ENCODE measurements at regions not wholly inside any gene's neighbourhood (a gene's known extent, or its start where the extent isn't known, plus 50 kb on each side); places are given as distances from the start of the nearest gene placed in this dataset.

- no peak for DNase-seq
Observed at GRCh38 chr3:116767726-116768125, 58.1 kb downstream of the TUSC7 start.

- DNase-seq, result peak; percentile 76
Observed at GRCh38 chr3:116770815-116771450, 61.4 kb downstream of the TUSC7 start.

GRCh38 chr3:116776880-116777785, 67.6 kb downstream of the TUSC7 start:
- DNase-seq, result no peak

DNA sequence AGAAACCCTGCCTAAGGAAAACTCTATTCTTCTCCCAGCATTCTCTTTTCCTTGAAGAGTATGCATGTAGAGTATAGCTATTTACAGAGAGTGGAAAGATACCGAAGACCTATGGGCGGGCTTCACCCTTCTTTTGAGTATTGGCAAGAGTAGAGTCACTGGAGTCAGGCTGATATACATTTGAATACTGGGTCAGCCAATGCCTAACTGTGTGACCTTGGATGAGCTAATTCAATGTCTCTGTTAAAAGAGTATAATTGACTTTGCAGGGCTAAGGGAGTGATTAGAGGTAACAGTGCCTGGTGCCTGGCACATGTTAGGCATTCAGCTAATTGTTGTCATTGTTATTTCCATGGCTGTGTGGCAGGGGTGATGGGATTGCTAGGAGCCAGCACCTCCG, 75.6 kb downstream of the TUSC7 start:
- DNase-seq, result no peak

- no peak for DNase-seq
Observed at GRCh38 chr3:116802651-116803050, 93.1 kb downstream of the TUSC7 start.

DNA sequence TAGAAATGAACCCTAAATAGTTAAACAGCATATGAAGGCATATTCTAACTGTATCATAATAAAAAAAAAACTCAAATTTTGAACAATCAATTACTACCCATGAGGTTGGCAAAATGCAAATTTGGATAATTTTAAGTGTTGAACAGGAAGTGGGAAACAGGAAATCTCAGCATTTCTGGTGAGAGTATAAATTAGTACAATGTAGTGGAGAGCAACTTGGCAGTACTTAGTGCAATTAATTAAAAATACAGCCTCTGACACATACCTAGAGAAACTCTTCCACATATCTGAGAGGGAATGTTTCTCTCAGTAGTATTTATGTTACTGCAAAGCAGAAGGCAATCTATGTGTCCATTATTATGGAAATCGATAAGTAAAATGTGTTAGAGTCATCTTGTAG, 96.8 kb downstream of the TUSC7 start:
- DNase-seq, result no peak

GRCh38 chr3:116808725-116809124, 99.1 kb downstream of the TUSC7 start:
- no peak for DNase-seq

- DNase-seq, result no peak
Observed at GRCh38 chr3:116809208-116809607, 99.6 kb downstream of the TUSC7 start.

GRCh38 chr3:116811754-116812153, 102.2 kb downstream of the TUSC7 start:
- DNase-seq, result no peak

- no peak for DNase-seq
Observed at GRCh38 chr3:116812949-116813348, 103.4 kb downstream of the TUSC7 start.

DNA sequence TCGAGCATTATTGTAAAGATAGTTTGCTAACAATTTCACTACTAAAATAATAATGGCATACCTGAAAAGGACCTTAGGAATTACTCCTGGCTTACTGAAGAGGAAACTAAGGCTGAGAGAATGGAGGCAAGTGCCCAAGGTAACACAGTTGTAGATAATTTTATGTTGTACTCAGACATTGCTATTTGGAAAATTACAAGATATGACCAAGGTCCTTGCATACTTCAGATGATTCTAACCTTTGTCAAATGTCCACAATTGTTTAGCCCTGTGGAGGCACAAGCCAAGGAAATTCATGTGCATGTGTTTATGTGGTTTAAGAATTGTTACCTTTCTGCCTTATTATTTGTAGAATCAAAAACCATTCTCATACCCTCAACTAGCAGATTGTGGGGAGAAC, 105.7 kb downstream of the TUSC7 start:
- no peak for DNase-seq

DNA sequence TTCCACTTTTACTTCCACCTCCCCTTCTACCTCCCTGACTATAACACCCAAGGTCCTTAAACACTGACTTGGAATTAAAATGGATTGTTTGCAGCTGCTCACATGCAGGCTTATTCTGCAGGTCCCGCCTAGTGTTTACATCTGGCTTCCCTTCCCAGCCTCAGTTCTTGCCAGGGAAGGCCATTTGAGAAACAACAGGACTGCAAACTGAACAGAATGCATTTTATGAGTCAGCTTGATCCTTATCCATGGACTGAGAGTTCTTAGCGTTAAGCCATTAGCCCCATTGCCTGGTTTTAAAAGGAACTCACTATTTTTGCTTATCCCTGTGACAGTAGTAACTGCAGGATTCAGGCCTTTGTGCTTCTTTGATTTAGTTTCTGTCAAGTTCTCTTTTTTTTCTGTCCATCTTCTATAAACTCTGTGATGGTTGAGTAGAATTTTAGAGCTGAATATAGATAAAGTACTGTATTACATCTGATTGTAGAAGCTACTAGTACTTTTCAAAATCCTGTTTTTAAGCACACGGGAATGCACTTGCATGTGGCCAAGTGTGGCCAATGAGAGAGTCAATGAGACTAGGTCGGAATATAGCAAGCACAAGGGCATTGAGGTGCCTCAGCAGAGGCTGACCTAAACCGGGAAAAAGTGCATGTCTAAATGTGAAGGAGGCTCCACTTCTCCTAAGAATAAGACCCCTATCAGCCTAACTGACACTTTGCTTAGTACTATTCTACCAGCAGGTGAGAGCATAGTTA, 106.4 kb downstream of the TUSC7 start:
- DNase-seq, result no peak

DNA sequence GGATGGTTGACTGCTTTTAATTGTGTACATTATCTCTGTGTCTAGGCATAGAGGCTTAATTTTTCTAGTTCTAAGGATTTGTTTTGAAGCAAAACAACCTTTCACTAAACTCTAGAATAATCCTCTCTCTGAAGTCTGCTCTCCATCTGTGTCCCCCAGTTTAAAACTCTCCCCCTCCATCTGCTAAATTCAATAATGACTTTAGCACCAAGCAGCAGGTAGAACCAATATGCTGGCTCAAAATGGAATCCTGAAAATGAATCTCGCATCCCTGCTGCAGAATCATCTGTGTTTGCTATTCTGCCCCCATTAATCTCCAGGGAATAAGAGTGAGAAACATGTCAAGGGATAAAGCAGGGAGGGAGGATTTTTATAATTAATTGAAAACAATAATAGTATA, 111.8 kb downstream of the TUSC7 start:
- DNase-seq, result no peak

DNA sequence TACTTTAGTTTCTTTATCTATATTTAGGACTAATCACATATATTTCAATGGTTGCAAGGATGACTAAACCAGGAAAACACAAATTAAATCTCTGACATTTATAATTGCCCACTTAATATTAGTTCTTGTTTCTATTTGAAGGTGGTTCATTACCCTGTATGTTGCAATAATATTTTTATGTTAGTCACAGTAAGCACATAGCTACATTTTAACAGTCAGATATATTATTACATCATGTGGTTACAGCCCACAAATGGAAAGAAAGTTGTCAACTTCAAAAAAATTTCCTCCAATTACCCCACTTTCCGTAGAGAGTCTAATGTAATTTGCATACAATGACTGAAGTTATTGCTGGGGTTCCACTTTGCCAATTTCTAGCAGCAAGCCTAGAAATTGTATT, 114.6 kb downstream of the TUSC7 start:
- DNase-seq, result no peak

DNA sequence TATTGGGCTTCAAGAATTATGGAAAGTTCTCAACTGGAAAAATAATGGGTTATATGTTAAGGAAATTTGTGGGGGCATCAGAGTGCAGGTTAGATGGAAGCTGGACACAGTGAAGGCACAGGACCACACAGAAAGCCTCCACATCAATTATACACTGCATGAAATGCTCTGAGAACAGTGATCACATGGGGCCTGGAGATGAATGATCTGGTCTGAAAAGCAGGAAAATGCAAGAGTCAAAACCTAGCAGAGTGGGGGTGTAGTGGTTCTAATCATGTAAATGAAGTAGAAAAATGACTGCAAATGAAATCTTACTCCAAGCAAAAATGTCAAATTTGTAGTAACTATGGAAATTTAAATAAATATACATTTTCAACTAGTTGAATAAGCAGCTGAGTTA, 123.6 kb downstream of the TUSC7 start:
- DNase-seq, result no peak

- DNase-seq, result no peak
Observed at GRCh38 chr3:116834816-116835215, 125.2 kb downstream of the TUSC7 start.

DNA sequence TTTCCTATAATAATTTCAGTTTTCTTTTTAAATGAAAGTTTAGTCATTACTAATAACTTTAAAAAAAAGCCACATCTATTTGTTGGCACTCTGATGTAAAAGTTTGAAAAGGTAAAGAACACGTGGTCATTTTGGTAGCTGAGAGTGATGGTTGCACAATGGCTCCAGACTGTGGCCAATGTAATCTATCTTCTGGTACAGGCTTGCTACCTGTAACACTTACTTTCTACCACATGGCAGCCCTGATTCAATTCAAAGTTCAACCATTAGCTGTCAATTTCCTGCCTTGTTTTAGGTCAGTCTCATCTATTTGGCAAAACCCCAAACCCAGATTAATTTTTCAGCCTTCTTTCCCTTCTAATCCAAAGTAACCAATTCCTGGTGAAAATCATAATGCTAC, 126.1 kb downstream of the TUSC7 start:
- DNase-seq, result no peak

DNA sequence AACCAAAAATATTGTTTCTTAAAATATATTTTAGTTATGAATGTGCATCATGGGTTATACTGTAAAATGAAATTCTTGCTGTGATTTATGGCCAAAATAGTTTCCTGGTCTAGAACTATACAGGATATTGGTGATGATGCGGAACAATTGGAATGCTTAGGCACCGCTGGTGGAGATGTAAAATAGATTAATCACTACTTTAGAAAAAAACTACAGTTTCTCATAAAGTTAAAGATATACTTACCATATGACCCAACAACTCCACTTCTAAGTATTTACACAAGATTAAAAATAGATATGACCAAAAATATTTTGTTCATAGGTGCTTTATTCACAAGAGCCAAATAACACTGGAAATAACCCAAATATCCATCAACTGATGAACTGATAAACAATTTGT, 126.7 kb downstream of the TUSC7 start:
- DNase-seq, result no peak

DNA sequence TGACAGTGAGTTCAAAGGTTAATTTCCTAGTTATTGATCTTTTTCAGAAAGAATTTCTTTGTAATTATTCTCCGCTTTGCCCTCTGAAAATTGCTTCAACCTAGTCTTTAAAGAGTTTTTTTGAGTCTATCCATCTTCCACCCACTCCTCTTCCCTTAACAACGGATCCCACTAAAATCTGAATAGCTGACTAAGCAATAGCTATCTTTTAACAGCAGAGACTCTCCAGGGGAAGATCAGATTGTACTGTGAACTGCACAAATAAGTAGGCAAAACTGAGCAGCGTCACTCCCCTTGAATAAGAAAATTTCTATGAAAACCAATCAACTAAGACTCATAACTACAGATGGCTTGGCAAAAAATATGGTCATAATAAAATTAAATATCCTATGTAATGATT, 127.9 kb downstream of the TUSC7 start:
- DNase-seq, result no peak

GRCh38 chr3:116841003-116841735, 131.6 kb downstream of the TUSC7 start:
- DNase-seq, result no peak

- DNase-seq, result no peak
Observed at GRCh38 chr3:116842254-116842957, 132.8 kb downstream of the TUSC7 start.

- DNase-seq, result no peak
Observed at GRCh38 chr3:116848248-116848829, 138.8 kb downstream of the TUSC7 start.
